Stimulated activated CD8-positive, alpha-beta memory T cell treated with anti-CD3 and anti-CD28 coated beads, Interleukin-12 subunit alpha, Interleukin-12 subunit beta, amount 100 ng/mL, for 24 hours (primary cell): ENCODE measurements at regions not wholly inside any gene's neighbourhood (a gene's known extent, or its start where the extent isn't known, plus 50 kb on each side); places are given as distances from the start of the nearest gene placed in this dataset.

Experiments
- DNase-seq: peaks from one replicate; pipeline ENCODE4 v3.0.0-alpha.2; 2020; ENCODE audit errors: extremely low read depth

DNA sequence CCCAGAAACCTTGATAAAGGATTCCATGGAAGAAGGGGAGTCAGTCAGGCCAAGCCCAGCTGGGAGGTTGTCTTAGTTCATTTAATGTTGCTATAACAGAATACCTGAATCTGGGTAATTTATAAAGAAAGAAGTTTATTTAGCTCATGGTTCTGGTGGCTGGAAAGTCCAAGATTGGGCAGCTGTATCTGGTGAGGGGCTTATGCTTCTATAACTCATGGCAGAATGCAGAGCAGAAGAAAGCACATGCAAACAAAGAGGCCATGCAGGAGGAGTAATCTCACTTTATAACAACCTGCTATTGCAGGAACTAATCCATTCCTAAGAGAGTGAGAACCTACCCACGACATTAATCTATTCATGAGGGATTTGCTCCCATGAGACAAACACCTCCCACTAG is 54.2 kb upstream of the ANKRD1 start:
- DNase-seq, result no peak

DNA sequence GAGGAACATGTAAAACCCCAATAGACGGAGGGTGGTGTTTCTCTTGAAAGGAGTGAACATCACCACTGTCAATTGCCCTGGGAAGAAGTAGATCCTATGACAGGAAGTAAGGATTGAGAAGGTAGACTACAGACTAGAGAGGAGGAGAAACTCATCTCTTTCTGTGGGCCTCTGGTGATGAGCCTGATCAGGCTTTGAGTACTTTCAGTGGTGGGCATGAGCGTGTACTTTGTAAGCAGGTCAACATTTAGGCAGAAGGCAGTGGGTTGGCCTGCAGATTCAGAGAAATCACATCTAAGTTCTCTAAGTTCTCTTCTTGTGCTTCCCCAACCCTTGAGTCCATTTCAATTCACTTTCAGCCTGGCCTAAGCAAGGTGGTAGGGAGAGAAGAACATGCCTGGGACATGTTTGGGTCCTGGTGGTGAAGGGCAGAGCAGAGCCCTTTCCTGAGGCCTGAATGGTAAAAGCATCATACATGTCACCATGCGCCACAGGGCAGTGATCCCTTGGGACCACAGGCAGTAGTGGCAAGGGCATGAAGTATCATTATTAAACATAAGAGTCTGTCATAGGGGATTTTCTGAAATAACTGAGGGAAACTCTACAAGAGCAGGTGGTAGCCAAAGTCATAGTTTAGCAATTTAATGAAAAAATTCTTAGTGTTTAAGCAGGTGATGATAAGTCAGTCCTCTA is 56.4 kb upstream of the ANKRD1 start:
- no peak for DNase-seq

DNA sequence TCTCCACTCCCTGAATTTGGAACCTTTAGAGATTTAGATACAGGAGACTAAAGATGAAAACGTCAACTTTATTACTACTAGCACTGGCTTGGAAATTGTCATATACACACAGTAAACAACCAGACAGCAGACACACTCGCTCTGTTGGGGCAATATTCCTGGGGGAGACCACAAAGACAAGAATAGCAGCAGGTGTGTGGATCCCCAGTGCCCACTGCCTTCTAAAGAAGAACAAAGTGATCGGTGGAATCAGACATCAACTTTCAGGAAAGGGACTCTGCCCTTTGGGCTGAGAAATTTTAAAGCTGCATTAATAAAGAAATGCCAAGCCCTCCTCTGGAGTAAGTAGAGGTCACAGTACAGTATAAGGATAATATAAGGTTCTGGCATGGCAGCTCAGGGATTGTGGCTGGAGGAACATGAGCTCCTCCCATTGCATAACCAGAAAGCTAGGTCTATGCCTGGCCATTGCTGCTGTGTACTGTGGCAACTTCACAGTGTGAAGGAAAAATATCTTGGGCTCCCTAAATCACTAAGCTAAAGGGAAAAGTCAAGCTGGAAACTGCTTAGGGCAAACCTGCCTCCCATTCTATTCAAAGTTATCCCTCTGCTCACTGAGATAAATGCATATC is 57.1 kb upstream of the ANKRD1 start:
- DNase-seq, result no peak

DNA sequence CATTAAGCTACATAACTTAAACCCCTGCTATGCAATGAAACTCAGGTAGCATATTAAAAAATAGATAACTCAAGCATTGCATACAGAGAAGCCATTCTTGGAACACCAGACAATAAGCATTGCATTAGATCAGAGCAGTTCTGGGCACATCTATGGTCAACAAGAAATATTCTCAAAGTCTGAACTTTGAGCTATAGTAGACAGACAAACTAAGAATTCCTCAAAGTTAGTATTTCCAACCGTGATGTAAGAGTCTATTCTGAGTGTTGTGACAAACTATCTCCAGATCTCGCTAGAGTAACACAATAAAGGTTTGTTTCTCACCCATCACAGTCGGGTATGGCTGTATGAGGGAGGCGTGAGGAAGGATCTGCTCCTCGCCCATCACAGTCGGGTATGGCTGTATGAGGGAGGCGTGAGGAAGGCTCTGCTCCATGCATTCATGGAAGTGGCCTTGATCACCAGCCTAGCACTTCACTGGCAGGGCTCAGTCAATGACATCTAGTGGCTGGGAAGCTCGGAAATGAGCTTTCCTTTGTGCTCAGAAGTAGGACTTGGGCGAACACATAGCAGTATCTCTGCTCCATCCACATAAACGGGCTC is 61.6 kb upstream of the ANKRD1 start:
- no peak for DNase-seq

DNA sequence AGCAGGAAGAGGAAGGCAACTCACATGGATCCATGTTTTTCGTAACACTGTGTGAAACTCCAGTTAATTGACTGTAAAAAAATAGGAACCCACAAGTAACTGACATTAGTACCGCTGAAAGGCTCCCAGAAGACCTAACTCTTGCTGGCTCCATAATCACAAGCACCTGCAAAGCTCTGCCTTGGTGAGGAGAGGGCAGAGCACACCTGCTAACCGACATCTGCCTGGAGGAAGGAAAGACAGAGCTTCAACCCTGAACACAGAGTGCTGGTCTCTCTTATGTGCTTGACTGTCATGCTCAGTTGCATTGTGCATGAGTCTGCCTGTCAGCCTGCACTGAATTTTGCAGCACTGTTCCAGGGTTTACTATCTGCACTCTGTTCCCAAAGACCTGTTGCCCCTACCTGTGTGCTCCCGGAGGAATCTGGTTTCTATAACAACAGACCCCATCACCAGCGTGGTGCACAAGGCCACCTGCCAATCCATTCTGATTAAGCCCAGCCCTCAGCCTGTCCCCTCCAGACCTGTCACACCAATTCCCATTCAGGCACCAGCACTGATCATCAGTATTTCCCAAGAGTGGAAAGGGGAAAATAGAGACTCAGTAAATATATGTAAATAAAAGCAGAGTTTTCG is 63.1 kb upstream of the ANKRD1 start:
- DNase-seq, result no peak

DNA sequence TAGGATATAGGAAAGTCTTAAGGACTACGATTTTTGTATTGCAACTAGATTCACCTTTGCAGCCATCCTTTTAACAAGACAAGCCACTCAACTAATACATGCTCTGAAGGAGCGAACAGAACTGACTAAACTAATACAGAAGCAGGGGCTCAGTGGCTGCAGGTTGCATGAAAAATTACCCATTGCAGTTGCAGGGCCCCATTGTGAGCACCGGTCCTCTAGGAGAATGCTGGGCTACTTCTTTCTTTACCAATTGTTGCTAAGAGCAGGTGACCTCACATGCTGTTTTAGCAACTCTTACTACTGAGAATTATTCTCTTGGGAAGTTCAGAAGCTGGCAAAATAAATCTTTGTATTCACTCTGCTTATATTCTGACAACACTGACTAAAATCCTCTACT is 64.0 kb upstream of the ANKRD1 start:
- no peak for DNase-seq

DNA sequence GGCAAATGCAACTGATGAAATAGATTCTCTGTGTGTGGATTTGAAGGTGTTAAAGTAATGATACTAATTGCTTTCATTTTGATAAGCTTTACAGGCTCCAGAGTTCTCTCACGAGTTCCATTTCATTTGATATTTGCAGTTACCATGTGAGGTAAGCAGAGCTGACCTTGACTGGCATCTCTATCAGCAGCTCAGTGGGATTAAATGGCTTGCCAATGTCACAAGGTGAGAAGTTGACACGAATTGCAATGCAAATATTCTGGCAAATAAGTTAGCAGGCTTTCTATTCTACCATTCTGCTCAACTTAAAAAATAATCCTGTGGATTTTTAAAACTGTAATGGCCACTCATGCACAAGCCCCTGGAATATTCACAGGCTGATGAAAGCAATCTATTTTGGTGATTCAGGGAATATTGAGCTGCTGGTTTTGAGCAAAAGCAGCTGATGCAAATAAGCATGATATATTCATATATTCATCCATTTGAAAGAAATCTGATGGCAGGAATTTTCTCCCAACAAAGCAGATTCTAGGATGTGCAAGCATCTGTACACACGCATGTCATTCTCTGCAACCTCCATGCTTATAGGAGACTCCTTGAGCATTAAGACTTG is 64.5 kb upstream of the ANKRD1 start:
- DNase-seq, result no peak

DNA sequence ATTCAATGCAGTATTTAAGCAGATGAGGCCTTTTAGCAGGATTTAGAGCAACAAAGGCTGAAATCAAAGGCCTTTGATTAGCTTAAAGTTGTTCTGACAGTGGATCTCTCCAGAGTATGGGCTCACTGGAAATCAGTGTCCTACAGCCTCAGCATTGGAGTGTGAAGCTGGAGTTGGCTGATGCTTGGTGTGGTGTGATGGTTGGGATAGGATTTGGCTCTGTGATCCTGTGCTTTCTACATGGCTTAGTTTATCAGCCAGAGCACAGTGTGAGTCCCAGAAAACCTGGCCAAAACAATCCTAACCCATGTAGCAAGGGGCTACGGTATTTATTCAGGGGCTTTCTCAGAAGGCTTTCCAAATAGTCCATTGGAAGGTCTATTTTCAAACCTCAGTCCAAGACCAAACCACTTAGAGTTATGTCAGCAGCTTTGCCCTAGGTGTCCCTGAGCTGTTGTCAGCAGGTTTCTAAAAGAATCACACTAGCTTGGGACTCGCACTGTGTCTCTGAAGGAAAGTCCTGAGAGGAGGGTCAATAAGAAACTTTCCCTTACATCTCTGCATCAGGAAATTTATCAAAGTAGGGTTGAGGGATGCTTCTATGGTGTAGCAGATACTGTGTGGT is 65.4 kb upstream of the ANKRD1 start:
- no peak for DNase-seq

DNA sequence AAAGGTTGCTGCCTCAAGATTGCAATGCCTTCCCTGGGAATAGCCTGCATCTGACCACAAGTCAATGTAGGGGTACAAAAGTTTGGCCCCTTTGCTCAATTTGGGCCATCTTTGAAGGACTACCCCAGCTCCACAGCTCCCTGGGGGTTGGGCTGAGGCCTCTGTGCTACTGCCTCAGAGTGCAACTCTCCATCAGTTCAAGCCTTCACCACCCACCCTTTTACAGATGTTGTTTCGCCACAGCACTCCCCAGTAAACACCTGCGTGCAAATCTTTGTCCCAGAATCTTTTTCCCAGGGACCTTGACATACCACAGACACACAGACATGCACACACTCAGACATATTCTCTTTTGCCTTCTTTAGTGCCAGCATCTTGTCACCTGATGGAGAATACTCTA is 66.0 kb upstream of the ANKRD1 start:
- DNase-seq, result no peak

DNA sequence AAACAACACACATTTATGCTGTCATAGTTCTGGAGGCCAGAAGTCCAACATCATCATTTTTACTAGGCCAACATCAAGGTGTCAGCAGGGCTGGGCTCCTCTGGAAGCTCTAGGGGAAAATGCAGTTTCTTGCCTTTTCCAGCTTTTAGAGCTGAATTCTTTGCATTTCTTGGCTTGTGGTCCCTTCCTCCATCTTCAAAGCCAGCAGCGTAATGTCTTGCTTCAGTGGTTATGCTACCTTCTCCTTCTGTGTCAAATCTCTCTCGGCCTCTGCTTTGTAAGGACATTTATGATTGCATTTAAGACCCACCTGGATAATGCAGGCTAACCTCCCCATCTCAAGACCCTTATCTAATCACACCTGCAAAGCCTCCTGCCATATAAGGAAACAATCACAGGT is 66.5 kb upstream of the ANKRD1 start:
- no peak for DNase-seq

DNA sequence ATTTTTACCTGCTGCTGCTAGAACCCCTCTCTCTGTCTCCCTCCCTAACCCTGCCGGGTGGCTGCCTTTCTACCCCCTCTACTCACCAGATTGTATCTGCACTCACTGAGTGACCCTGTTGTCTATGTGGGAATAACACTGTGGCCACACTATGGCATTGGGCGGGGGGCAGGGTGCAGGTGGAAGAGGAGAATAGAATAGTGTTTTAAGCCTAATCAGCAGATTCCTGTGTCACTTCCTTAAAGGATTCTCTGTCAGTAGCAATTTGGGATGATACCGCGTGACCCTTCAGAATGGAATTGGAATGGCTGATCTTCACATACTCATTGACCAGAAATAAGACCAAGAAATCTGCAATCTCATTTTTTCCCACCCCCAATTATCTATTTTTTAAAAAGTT is 67.1 kb upstream of the ANKRD1 start:
- no peak for DNase-seq

DNA sequence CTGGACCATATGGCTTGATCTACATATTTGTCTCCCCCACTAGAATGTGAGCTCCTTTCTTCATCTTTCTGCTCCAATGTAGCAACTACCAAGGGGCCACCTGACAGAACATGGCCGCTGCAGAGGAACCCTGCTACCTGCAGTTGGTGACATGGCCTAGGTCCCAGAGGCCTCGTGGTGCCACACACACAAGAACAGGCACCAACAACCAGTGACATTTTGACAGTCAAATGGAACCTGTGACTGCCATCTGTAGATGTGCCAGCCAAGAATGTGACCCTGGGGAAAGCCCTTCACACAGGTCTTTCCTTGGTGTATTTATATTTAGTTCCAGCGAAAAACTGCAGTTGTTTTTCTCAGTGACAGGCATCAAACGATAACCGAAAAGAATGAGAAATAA is 67.9 kb upstream of the ANKRD1 start:
- DNase-seq, result no peak

DNA sequence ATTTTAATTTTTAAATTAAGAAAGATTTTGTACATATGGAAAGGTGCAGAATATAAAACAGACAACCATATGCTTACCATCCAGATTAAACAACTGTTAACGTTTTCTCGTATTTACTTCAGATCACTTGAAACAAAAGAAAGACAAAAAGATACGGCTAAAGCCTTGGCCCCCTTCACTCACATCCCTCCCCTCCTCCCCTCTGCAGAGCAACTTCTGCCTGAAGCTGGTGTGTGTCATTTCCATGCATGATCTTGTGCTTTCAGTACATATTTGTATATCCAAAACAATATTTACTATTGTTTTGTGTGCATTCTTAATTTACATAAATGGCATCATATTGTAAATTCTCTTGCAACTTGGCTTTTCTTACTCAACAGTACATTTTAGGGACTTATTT is 68.5 kb upstream of the ANKRD1 start:
- DNase-seq, result no peak

DNA sequence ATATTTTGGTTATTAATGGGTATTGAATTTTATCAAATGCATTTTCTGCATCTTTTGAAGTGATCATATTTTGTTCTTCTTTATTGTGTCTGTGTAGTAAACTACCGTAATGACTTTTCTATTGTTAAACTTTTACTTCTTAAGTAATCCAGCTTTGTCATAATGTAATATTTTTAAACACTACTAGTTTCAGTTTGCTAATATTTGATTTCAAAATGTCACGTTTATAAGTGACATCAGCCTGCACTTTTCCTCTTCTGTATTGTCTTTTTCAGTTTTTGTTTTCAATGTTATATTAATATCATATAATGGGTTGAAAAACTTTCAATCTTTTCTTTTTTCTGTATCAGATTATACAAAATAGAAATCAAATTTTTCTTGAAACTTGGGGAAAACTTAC is 71.6 kb upstream of the ANKRD1 start:
- DNase-seq, result no peak

DNA sequence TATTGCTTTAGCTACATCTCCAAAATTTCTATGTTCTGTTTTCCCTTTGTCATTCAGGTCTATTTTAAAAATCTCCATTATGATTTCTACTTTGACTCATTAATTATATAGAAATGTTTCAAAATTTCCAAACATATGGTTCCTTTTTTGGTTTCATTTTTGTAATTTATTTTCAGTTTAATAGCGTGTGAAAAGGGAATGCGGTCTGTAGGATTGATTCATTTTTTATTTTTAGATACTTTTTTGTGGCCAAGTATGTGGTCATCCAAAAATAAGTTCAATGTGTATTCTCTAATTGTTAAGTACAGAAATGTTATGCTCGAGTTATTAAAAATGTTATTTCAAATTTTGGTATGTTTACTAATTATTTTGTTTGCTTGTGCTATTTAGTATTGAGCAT is 72.5 kb upstream of the ANKRD1 start:
- DNase-seq, result no peak

DNA sequence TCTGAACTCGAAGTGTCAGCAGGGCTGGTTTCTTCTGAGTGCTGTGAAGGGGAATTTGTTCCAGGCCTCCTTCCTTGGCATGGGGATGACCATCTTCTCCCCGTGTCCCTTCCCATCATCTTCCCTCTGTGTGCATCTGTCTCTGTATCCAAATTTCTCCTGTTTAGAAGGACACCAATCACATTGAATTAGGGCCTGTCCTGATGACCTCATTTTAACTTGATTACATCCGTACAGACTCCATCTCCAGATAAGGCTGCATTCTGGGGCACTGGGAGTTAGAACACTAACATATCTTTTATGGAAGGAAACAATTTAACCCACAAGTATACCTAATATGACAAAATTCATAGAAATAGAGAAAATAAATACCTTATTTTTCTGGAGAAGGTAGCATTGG is 76.8 kb upstream of the ANKRD1 start:
- DNase-seq, result no peak

DNA sequence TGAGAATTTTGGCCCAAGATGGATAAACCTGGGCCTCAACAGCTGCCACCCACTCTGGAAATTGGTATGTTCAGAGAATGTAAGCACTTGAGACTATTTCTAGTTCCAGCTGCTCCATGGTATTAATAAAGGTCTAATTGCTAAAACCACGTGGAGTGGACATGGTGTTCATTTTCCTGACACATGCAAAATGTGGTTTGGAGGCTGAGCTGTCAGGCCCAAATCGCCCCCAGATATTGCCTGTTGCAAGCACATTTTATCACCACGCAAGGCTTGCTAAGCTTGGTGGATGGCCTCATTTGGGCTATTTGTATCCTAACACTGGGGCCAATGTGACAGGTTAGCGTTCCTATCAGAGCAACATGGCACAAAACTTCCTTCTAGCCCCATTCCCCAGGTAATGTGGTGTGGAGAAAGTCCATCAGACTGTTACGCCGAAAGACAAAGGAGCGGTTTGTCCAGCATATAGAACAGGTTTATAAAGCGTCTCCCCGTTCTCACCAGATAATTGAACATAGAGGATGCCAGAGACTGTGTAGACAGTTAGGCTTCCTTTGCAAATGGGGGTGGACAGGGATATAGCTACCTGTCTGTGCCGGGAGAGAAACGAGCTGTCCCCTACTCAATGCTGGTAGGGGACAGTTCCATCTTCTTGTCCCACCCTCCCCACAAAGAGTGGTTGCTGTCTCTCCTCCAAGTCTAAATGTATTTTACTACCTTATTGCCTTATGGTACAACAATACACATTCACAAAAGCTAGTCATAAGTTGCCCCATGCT is 78.0 kb upstream of the ANKRD1 start:
- DNase-seq, result no peak

DNA sequence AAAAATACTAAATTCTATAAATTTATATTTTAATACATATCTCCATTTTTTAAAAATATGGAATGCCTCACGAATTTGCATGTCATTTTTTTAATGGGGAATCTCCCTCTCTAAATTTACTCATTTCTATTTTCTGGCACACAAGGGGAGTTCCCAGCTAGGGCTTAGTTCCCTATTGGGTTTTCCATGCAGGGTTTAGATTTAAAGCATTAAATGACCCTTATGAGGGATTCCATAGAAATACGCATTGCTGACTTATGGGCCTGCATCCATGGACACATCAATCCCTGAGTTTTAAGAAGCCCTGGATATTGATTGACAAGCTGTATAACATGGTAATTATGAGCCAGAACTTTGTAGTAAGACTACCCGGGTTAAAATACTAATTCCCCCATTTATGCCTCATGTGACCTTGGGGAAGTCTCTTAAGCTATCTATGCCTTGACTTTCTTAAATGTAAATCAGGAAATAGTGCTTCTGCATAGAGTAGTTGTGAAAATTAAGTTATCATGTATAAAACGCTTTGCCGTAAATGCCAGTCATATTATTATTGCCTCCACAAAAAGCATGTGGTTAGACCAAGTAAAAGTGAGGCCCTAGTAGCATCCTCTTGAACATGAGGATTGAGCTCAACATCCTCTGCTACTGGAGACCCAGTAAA is 78.8 kb upstream of the ANKRD1 start:
- no peak for DNase-seq

DNA sequence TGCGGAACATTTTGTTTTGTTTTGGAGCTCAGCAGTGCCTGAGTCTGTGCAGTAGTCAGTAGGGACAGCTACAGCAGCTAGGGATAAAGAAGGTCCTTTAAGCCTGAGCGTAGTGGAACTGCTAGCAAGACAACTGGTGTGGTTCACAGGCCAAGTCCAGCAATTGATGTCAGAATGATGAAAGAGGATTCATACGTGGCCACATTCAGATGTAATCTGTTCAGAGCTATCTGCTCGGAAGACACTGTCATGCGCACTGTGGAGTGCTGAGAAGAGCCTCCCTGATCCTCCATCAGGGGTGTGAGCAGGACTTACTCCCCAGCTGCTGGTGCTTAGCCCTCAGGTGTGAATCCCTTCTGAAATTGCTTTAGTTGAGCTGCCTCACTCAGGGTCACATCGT is 79.6 kb upstream of the ANKRD1 start:
- DNase-seq, result no peak

DNA sequence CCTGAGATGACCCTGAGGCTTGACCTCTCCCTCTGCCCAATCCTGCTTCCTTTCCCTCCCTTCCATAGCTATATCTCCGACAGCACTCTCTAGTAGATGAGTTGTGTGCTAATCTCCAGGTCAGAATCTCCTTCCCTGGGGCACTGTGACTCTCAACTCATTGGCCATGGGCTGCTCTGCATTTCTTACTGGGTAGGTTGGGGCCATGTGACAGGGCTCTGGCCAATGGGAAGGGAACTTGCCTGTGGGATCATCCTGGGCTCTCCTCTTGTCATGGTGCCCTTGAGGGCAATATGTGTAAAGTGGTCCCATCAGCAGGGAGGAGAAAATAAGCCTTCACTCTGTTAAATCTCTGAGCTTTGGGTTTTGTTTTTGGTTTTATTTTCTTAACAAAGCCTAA is 80.1 kb upstream of the ANKRD1 start:
- no peak for DNase-seq

DNA sequence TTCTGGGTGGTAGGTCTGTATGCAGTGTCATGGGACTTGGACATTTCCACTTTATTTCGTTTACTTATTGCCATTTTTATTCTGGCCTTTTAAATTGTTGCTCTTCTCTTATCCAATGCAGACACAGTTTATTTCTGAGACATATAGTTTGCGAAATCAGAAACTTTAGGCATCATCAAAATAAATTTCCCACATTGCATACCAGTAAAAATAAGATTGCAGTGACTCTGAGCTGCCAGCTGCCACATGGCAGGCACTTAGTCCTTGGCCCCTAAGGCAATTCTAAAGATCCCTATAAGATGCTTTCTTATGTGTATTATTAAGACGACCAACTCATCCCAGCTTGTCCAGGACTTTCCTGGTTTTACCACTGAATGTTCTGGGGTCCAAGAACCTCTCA is 81.8 kb upstream of the ANKRD1 start:
- DNase-seq, result no peak
